ENCODE measurements at regions not wholly inside any gene's neighbourhood (a gene's known extent, or its start where the extent isn't known, plus 50 kb on each side); places are given as distances from the start of the nearest gene placed in this dataset.
"Not testable (repeated sequence)": the region's sequence is repeated elsewhere in the genome, so short reads cannot be mapped to it uniquely, and the experiment has no call there.

GRCh38 chr2:238528953-238529781 lies 102.4 kb downstream of the ASB1 start:
- no peak overlapping the region for H3K4me3 ChIP-seq (ENCODE audit: low read depth, low read length)
- TF ChIP-seq CTCF (conservative IDR thresholded peaks at IDR 0.05; ENCODE audit: low read depth, low read length), result peak; percentile 25
- DNase-seq (ENCODE audit: low read depth), result peak; percentile 69

- not testable (repeated sequence) for H3K4me3 ChIP-seq (ENCODE audit: low read depth, low read length); DNase-seq (ENCODE audit: low read depth)
Observed at GRCh38 chr2:238531017-238531645, 104.4 kb downstream of the ASB1 start.

- not testable (repeated sequence) for DNase-seq (ENCODE audit: low read depth)
Observed at GRCh38 chr2:238543732-238544131, 117.0 kb downstream of the ASB1 start.

GRCh38 chr2:238548902-238549462 lies 122.3 kb downstream of the ASB1 start:
- TF ChIP-seq CTCF (conservative IDR thresholded peaks at IDR 0.05; ENCODE audit: low read depth, low read length), result no peak
- no peak overlapping the region for H3K4me3 ChIP-seq (ENCODE audit: low read depth, low read length)
- no peak for DNase-seq (ENCODE audit: low read depth)

More at GRCh38 chr2:238543732-238544131, 117.0 kb downstream of the ASB1 start:
- not testable (repeated sequence) for H3K4me3 ChIP-seq (ENCODE audit: low read depth, low read length)

GRCh38 chr2:238549866-238550265 lies 123.1 kb downstream of the ASB1 start:
- no peak for DNase-seq (ENCODE audit: low read depth)
- H3K4me3 ChIP-seq (ENCODE audit: low read depth, low read length), result no peak overlapping the region

GRCh38 chr2:238551091-238551490 lies 124.4 kb downstream of the ASB1 start:
- no peak for DNase-seq (ENCODE audit: low read depth)
- TF ChIP-seq CTCF (conservative IDR thresholded peaks at IDR 0.05; ENCODE audit: low read depth, low read length), result no peak
- no peak overlapping the region for H3K4me3 ChIP-seq (ENCODE audit: low read depth, low read length)

More at GRCh38 chr2:238549866-238550265, 123.1 kb downstream of the ASB1 start:
- TF ChIP-seq CTCF (conservative IDR thresholded peaks at IDR 0.05; ENCODE audit: low read depth, low read length), result no peak

- no peak for DNase-seq (ENCODE audit: low read depth)
- no peak overlapping the region for H3K4me3 ChIP-seq (ENCODE audit: low read depth, low read length)
- no peak for TF ChIP-seq CTCF (conservative IDR thresholded peaks at IDR 0.05; ENCODE audit: low read depth, low read length)
Observed at GRCh38 chr2:238552226-238552625, 125.5 kb downstream of the ASB1 start.
